ENCODE measurements at regions not wholly inside any gene's neighbourhood (a gene's known extent, or its start where the extent isn't known, plus 50 kb on each side); places are given as distances from the start of the nearest gene placed in this dataset.
"Not testable (repeated sequence)": the region's sequence is repeated elsewhere in the genome, so short reads cannot be mapped to it uniquely, and the experiment has no call there.

DNA sequence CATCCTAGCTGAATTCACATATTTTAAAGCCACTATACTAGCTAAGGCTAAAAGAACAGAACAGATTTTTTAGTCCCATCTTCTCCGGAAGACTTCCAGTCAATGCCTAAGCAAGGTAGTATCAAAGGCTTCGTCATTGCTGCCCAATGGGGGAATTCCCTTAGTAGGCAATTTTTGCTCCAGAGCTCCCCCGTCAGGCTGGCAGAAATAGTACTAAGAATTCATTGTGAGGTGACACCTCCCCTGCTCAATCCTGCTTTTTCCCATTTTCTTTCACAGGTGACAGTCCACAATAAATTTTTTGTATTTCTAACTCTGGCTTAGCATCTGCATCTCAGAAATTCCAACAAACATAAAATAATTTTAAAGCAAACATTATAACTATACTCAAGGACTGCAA, 52.8 kb upstream of the SRSF6 start:
- DNase-seq, result no peak

DNA sequence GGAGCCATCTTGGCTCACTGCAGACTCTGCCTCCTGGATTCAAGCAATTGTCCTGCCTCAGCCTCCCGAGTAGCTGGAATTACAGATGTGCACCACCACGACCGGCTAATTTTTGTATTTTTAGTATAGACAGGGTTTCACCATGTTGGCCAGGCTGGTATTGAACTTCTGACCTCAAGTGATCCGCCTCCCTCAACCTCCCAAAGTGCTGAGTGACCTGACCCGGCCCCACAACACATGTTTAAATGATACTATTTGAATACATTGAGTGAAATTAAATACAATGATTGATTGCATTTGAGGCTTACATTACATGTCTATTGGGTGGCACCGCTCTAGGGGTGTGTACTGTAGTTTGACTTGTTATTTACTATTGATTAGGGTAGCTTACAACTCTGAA, 56.8 kb upstream of the SRSF6 start:
- not testable (repeated sequence) for DNase-seq

GRCh38 chr20:43398676-43399324, 58.9 kb upstream of the SRSF6 start:
- DNase-seq, result no peak

DNA sequence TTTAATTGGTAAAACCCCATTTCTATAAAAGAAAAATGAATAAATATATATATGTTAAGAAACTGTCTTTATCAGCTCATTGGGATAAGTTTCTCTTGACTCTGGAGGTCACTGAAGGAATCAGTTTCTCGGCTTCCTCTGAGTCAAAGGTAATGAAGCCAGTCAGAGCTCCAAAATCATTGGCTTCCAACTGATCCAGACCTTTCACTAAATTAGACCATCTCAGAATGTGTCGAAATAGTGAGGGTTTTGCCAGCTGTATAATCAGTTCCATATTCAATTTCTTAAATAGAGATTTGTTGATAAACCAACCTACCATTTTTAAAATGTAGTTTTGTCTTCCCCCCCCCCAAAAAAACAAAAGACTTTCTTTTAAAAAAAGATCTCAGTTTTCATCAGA, 60.5 kb upstream of the SRSF6 start:
- DNase-seq, result no peak

- no peak for DNase-seq
Measured at GRCh38 chr20:43393052-43393451, 64.6 kb upstream of the SRSF6 start.

- no peak for DNase-seq
Measured at GRCh38 chr20:43392561-43392960, 65.1 kb upstream of the SRSF6 start.

DNA sequence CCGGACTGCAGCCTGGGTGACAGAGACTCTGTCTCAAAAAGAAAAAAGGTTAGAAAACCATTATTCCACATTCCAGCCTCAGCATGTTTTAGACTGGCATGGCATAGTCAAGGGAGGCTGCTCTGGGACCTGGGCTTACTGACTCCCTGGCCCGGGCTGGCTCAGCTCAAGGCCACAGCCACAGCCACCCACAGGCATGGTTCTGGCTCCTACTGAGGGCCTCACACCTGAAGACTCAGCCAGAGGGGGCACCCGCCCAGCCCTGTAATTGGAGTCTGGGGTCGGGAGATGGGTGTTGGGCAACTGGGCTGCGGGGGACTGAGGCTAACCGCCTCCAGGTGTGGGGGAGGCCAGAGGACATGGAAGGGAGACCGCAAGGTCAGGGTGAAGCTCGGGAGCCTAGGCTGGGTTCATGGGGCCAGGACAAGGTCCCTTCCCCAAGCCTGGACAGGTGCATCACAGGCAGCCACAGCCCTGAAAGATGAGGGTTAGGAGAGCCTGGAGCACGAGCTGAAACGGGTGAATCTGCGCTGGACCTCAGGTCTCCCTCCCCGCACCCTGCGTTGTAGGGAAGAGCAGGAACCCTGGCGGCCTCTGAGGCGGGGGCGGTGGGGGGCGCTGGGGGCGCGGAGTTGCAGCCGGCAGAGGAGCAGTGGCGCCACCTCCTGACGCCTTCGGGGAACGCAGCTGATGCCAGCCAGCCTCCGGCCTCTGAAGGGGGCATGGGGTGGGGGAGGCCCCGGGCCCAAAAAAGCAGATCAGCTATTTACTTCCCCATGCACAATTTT, 67.7 kb upstream of the SRSF6 start:
- no peak for DNase-seq

- DNase-seq, result no peak
Measured at GRCh38 chr20:43389211-43389610, 68.5 kb upstream of the SRSF6 start.

- peak; percentile 35 for DNase-seq
Measured at GRCh38 chr20:43388268-43389002, 69.3 kb upstream of the SRSF6 start.

DNA sequence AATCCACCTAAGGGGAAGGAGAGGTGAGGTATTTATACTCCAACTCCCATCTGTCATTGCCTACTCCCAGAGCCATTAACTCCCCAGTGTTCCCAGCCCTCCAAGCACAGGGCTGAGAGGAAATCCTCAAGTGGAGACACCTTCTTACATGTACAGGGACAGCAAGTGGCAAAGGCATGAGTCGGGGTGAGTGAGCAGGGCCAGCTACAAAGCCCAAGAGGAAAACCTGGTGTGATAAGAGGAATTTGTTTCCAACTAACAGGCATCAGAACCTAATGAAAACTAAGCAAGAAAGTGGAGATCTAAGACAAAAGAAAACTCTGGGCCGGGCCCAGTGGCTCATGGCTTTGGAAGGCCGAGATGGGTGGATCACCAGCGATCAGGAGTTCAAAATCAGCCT, 70.0 kb upstream of the SRSF6 start:
- no peak for DNase-seq

- no peak for DNase-seq
Measured at GRCh38 chr20:43386878-43387277, 70.8 kb upstream of the SRSF6 start.

- no peak for DNase-seq
Measured at GRCh38 chr20:43385914-43386313, 71.8 kb upstream of the SRSF6 start.

DNA sequence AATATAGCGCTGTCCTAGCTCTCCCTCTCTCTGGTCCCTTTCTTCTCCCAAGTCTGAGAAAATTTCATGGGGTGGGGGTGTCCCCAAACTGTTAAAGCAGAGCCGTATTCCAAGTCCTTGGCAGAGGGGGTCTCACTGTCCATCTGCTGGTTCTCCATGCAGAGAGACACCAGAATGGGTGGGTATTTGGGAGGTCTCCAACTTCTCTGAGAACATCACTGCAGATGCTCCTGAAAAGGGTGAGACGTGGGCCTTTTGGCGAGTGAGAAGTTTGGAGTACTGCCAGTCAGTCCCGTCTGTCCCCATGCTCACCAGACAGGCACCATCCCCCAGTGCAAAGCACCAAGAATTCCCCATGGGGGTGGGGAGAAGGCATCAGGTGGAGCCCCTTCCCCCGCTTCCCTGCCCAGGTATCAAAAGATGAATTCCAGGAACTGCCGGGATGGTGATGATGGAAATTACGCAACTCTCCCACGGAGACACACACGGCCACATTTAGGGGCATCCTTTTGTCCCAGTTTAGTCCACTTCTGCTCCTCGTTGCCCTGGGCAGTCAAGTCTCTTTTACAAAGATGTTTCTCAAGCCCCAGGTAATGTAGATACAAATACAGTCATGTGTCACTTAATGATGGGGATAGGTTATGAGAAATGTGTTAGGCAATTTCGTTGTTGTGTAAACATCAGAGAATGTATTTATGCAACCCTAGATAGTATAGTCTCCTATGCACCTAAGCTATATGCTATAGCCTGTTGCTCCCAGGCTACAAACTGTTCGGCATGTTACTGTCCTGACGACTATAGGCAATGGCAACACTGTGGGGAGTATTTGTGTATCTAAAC, 73.4 kb upstream of the SRSF6 start:
- no peak for DNase-seq

DNA sequence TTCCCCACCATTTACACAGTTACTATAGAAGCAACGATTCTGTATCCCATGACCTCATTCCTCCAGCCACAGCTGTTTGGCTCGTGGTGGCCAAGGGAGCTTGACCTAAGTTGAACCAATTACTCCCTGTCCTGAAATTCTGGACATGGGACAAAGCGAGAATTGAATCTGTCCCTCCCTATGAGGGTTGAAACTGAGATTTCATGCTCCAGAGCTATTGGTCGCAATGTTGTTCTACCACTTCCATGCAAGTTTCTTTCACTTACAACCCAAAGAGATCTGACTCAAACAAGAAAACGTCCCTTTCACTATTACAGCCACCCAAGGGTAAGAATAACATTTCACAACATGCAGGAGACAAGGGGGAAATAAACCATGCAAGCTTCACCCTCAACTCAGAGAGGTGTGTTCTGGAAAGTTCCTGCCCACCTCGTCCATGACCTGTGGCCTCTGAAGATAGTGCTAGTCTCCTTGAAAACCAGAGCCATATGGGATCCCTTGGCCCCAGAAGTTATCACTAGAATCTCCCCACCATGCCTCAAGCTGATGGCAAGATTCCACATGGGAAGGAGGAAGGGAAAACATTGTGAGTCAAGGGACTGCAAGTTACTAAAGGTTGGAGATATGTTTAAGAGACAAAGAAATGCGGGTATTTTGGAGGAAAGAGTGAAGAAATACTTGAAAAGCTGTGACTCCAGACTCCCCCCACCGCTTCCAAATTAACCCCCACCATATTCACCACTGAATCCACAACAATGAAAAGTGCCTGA, 74.5 kb upstream of the SRSF6 start:
- DNase-seq, result no peak

- DNase-seq, result not testable (repeated sequence)
Measured at GRCh38 chr20:43382135-43382534, 75.6 kb upstream of the SRSF6 start.

- DNase-seq, result not testable (repeated sequence)
Measured at GRCh38 chr20:43381533-43381932, 76.2 kb upstream of the SRSF6 start.

DNA sequence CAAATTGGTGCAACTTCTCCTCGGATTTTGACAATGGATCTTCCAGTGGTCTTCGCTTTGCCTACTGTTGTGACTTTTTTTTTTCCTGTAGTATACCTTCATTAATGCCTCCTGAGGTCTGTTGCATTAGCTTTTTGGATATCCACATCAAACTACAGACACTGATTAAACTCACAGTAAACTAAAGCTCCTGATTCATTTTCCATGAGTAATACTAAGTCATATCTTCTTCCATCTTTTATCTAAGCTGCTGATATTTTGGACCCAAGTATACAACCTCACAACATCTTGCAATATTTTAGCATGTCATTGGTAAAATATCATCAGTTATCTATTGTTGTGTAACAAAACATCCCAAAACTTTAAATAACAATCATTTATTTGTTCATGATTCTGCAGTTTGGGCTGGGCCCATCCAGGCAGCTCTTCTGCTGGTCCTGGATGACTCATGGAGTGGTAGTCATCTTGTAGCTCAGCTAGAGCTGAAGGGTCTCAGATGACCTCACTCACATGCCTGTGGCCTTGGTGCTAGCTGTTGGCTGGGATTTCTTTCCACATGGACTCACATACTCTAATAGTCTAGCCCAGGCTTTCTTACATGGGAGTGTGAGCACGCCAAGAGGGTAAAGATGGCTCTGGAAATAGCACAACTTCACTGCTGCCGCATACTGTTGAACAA, 78.3 kb upstream of the SRSF6 start:
- no peak for DNase-seq

DNA sequence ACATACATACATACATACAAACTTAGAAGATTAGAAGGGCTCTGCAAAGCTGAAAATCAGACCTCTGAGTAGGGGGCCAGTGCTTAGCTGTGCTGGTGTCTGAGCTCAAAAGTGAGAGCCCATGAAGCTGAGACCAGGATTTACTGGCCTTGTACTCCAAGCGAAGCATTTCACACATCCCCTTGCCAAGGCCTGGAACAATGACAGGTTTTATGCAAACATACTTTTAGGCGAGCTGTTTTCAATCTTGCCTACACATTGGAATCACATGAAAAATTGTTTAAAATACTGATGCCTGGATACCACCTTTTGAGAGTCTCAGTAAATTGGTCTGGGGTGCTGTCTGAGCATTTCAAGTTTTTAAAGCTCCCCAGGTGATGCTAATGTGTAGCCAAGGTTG, 80.9 kb upstream of the SRSF6 start:
- no peak for DNase-seq

GRCh38 chr20:43375591-43375990, 82.1 kb upstream of the SRSF6 start:
- no peak for DNase-seq

DNA sequence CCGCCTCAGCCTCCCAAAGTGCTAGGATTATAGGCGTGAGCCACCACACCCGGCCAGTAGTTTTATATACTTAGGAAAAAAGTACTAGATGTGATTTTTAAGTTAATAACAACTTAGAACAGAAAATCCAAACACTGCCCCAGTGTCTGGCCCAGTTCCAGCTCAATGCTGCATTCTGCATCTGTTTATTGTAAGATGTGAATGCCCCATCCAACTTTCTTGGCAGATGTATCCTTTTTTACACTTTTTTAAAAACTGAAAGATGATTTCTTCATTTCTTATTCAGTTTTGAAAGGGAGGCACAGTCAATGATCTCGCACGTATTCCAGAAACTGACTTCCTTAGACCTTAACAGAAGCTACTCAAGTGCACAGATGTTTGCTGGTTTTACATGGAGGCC, 85.6 kb upstream of the SRSF6 start:
- DNase-seq, result no peak

DNA sequence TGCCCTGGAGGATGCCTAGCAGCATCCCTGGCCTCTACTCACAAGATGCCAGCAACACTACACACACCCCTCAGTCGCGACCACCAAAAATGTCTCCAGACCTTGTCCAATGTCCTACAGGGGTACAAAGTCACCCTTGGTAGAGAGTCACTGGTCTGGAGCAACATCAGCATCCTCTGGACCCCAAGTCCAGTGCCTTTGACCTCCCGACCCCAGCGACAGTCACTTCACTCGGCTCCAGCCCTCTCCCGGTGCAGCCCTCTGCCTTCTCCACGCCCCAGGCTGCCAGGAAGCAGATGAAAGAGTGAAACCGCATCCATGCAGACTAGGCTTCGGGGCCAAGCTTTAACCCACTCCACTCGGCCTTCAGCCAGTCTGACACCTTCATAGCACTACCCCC, 92.0 kb upstream of the SRSF6 start:
- no peak for DNase-seq

DNA sequence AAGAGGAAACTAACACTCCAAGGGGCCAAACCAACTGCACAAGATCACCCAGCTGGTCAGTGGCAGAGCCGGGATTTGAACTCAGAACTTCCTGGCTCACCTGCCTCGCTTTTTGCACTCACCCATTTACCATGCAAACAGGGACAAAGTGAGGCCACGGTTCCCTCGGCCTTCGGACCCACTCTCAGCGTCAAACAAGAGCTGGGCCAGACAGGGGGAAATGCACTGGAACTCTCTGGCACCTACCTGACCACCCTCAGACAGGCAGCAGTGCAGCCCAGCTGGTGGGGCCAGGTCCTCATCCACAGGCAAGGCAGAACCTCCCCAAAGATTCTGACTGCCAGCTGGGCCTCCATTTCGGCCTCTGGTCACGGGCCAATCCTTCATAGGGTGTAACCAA, 93.7 kb upstream of the SRSF6 start:
- no peak for DNase-seq
